WTC11 (cell line): ENCODE measurements at regions not wholly inside any gene's neighbourhood (a gene's known extent, or its start where the extent isn't known, plus 50 kb on each side); places are given as distances from the start of the nearest gene placed in this dataset.

Experiments
- CTCF ChIP-seq: fragments of 200-600 bp; IDR thresholded peaks from 2 replicates; pipeline ENCODE4 v1.8.0; 2022; ENCODE audit warnings: antibody characterized with exemption
- E2F1 ChIP-seq: sonication (generic); formaldehyde crosslinking; IDR thresholded peaks from 2 replicates; pipeline ENCODE4 v1.8.0; 2022; ENCODE audit warnings: mild to moderate bottlenecking, missing genetic modification reagents
- ZNF317 ChIP-seq: sonication (generic); formaldehyde crosslinking; IDR thresholded peaks from 2 replicates; pipeline ENCODE4 v1.8.1; 2023; ENCODE audit warnings: low read depth, mild to moderate bottlenecking, moderate library complexity, missing genetic modification reagents, borderline replicate concordance

GRCh38 chr14:42001431-42001830 is 394.8 kb downstream of the LRFN5 start:
- TF ChIP-seq E2F1, result no peak
- TF ChIP-seq CTCF, result no peak
- no peak for TF ChIP-seq ZNF317 (CRISPR knock-in tag)
